T-helper 1 cell treated with Interleukin-12 subunit alpha and Interleukin-12 subunit beta and Interleukin-4 antibody, amounts not matched to agents 30 ng/mL and 1 ng/mL, for 36 hours (primary cell): ENCODE measurements at regions not wholly inside any gene's neighbourhood (a gene's known extent, or its start where the extent isn't known, plus 50 kb on each side); places are given as distances from the start of the nearest gene placed in this dataset.
"Not testable (repeated sequence)": the region's sequence is repeated elsewhere in the genome, so short reads cannot be mapped to it uniquely, and the experiment has no call there.

Experiments
- intact Hi-C: fragments of 100-400 bp; cut with micrococcal nuclease; formaldehyde crosslinking; loops from one replicate; pipeline ENCODE4 v1.15.1; 2024

GRCh38 chr16:79901522-79901921, 301.0 kb upstream of the MAF start:
- intact Hi-C loops, result no loop called here

GRCh38 chr16:79899716-79900115, 299.2 kb upstream of the MAF start:
- intact Hi-C loops, result no loop called here

GRCh38 chr16:79899316-79899715, 298.8 kb upstream of the MAF start:
- intact Hi-C loops, result no loop called here

GRCh38 chr16:79898703-79899102, 298.2 kb upstream of the MAF start:
- intact Hi-C loops, result no loop called here

GRCh38 chr16:79897453-79898146, 297.1 kb upstream of the MAF start:
- intact Hi-C loops, result no loop called here

DNA sequence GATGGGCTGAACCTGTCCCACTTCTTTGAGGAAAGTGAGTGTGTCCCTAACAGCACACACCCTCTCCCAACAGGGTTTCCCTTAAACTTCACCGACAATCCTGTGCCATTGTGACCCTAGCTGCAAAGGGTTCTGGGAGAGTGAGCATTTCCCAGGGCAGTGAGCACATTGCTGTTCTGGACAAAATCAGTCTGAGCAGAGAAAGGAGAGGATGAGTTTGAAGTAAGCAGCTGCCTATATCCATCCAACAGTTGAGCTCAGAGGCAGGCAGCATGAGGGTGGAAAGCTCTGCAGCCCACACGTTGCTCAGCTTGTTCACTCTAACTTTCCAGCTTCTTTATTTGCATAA, 296.5 kb upstream of the MAF start:
- intact Hi-C loops, result no loop called here

DNA sequence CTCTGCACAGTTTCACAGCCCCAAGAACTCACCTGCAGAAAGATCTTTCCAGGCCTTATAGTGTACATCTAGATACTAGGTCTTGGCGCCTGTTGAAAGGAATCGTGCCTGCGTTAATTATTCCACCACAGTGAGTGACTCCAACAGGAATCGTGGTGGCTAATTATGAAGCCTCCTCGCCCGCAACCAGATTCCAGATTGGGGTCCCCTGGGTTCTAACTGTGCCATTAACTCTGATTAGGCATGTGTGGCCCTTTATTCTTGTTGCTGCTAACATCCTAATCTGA, 295.3 kb upstream of the MAF start:
- intact Hi-C loops, result no loop called here

DNA sequence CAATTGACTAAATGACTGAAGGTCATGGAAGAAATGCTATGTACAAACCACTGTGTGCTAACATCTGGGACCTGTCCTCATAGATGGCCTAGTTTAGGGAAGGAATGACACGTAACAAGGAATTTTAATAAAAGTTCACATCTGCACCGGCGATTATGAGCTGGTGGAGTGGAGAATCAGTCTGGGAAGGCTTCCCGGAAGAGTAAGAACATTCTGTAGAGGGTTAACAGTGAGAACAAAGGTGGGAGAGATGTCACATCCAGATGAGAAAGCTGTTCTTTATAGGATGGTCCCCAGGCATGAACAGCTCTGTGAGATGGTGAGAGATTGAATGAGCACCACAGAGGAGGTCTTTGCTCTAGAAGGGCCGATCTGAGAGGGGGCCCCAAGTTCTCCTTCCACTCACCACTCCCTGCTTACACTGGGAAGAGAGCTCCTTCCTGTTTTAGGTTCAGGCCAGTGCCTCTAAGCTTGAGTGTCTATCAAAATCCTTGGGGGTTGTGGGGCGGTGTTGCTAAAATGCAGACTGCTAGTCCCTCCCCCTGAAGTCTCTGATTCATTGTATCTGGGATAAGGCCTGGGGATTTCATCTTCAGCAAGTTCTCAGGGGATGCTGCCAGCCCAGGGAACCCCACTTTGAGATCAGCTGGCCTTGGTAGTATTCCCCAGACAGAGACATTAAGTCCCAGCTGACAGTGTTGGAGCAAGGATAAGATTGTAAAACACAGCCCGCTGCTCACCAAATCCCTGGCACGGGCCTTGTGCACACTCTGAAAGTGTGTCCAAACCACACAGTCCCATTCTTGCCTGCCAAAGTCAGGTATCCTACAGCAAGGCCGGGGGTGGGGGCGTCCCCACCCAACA, 294.7 kb upstream of the MAF start:
- intact Hi-C loops, result no loop called here

- intact Hi-C loops, result no loop called here
Observed at GRCh38 chr16:79893445-79893844, 292.9 kb upstream of the MAF start.

DNA sequence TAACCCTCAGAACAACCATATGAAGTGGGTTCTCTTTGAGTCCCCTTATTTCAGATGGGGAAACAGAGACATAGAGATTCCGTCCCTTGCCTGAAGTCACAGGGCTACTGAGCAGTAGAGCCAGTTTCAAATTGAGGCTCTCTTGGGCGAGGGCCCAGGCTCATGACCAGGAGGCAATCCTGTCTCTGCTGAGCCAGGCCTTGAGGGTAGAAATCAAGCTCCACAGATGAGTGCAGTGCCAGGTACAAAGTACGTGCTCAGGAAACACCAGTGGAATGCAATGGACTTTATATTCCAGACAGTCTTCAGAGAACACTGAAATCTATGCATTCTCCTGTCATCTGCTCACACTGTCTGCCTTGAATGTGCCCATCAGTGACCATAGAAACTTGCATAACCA, 291.7 kb upstream of the MAF start:
- intact Hi-C loops, result no loop called here

DNA sequence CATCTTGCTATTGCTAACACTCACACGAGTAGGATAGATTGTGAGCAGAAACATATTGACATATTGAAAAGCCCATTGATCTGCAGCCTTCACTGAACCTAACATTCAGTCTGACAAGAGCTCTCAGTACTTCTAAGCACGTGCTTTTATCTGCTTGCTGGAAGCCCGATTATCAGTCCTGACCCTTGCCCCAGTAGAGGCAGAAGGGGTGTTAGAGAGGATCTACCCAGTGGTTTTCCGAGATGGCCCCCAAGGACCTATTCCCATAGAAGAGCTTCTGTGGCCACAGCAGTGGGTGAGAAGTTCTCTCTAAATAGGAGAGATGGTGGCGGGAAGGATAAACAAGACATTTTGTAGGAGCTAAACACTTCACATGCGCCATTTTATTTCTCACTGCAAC, 290.9 kb upstream of the MAF start:
- intact Hi-C loops, result no loop called here

GRCh38 chr16:79887541-79888540, 287.3 kb upstream of the MAF start:
- intact Hi-C loops, result no loop called here

- intact Hi-C loops, result no loop called here
Observed at GRCh38 chr16:79885320-79885719, 284.8 kb upstream of the MAF start.

GRCh38 chr16:79883494-79883893, 283.0 kb upstream of the MAF start:
- intact Hi-C loops, result no loop called here

GRCh38 chr16:79882340-79883005, 281.9 kb upstream of the MAF start:
- intact Hi-C loops, result no loop called here

DNA sequence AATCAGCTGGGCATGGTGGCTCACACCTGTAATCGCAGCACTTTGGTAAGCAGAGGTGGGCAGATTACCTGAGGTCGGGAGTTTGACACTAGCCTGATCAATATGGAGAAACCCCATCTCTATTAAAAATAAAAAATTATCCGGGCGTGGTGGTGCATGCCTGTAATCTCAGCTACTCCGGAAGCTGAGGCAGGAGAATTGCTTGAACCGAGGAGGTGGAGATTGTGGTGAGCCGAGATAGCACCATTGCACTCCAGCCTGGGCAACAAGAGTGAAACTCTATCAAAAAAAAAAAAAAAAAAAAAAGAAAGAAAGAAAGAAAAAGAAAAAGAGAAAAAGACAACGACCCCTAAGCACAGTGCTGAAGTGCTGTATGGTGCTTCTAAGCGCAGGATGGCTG, 280.6 kb upstream of the MAF start:
- intact Hi-C loops, result not testable (repeated sequence)

DNA sequence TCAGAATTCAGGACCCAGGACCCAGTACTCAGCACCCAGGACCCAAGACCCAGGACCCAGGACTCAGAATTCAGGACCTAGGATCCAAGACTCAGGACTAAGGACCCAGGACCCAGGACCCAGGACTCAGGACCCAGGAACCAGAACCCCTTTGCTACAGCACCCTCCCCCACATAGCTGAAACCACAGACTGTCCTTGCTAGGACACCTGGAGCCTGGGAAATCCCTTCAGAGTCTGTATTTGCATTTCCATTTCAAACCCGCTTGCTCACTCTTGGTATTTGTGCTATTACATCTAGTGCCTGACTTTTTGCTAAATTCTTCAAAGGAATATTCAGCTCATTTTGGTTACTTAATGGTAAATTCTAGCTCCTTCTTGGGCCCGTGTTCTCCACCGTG, 275.8 kb upstream of the MAF start:
- intact Hi-C loops, result no loop called here

GRCh38 chr16:79874391-79874790, 273.9 kb upstream of the MAF start:
- intact Hi-C loops, result no loop called here

- intact Hi-C loops, result no loop called here
Observed at GRCh38 chr16:79873825-79874224, 273.3 kb upstream of the MAF start.

DNA sequence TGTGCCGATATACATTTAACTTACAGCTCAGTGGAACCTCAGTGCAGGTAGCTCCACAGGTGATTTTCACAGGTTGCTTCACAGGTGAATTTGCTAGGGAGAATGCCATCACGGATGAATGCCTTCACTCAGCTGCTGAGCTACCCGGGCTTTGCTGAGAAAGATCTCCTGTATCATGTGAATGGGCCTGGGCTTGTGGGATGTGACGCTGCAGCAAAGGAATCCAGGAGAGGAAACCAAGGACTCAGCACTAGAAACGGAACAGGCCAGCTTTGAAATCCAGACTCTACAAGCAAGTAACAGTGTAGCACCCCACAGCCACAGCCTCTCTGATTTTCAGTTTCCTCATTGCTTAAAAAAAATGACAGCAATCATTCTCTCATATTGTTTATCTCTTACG, 271.4 kb upstream of the MAF start:
- intact Hi-C loops, result no loop called here
